ENCODE measurements at regions not wholly inside any gene's neighbourhood (a gene's known extent, or its start where the extent isn't known, plus 50 kb on each side); places are given as distances from the start of the nearest gene placed in this dataset.
"Not testable (repeated sequence)": the region's sequence is repeated elsewhere in the genome, so short reads cannot be mapped to it uniquely, and the experiment has no call there.

DNA sequence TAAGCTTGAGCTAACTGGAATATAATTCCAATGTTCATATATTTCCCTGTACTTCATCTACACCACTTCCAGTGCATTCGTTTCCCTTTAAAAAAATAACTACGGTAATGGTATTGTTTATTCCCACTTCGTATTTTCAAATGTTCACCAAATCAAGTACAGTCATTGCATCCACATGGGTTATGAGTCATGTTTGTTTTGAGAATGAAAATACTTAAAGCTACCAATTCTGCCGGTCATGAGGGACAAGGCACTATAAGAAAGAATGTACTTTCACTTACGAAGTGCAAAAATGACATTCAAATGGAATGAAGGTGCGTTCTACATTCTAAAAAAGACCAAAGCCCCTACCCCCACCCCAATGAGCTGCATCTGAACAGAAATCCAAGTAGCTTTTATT is 174.4 kb upstream of the FGF13 start:
- Histone ChIP-seq H3K27ac (ENCODE audit: low read depth) (no peak overlapping the region), H3K79me2 (replicated peaks; ENCODE audit: insufficient read depth) (no peaks in the 10 kb centered on the region), H3K4me3 (no peak overlapping the region), H3K27me3 (ENCODE audit: insufficient read depth) (no peaks in the 10 kb centered on the region), H2AFZ (no peak overlapping the region), H3F3A (replicated peaks; ENCODE audit: low read depth) (no peaks in the 10 kb centered on the region), H3K36me3 (ENCODE audit: insufficient read depth) (no peaks in the 10 kb centered on the region), H3K9me2 (ENCODE audit: insufficient read depth) (no peaks in the 10 kb centered on the region), H4K20me1 (replicated peaks; ENCODE audit: insufficient read depth) (no peaks in the 10 kb centered on the region), H3K4me1 (ENCODE audit: insufficient read depth) (no peaks in the 10 kb centered on the region), H3K4me2 (no peak overlapping the region)
- H3K27me3 Mint-ChIP-seq (ENCODE audit: insufficient read depth, low read depth, poor library complexity): no peaks in the 10 kb centered on the region
- H3K9me3 Mint-ChIP-seq: no peaks in the 10 kb centered on the region; the same call in 2 of the 3 replicates
- no peak overlapping the region for H3K27ac Mint-ChIP-seq
- TF ChIP-seq, protein P1, sequence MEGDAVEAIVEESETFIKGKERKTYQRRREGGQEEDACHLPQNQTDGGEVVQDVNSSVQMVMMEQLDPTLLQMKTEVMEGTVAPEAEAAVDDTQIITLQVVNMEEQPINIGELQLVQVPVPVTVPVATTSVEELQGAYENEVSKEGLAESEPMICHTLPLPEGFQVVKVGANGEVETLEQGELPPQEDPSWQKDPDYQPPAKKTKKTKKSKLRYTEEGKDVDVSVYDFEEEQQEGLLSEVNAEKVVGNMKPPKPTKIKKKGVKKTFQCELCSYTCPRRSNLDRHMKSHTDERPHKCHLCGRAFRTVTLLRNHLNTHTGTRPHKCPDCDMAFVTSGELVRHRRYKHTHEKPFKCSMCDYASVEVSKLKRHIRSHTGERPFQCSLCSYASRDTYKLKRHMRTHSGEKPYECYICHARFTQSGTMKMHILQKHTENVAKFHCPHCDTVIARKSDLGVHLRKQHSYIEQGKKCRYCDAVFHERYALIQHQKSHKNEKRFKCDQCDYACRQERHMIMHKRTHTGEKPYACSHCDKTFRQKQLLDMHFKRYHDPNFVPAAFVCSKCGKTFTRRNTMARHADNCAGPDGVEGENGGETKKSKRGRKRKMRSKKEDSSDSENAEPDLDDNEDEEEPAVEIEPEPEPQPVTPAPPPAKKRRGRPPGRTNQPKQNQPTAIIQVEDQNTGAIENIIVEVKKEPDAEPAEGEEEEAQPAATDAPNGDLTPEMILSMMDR (conservative IDR thresholded peaks at IDR 0.05; ENCODE audit: low read depth in 2 of 2): no peak
- TF ChIP-seq POLR2AphosphoS5 (IDR thresholded peaks at IDR 0.05; ENCODE audit: low read depth): no peak
- no peak for TF ChIP-seq CREB1 (CRISPR knock-in tag; IDR thresholded peaks at IDR 0.05; ENCODE audit: low read depth)
- no peaks in the 10 kb centered on the region for H3K4me1 Mint-ChIP-seq
- DNase-seq (ENCODE audit: low spot score) (no peak), ATAC-seq (no peak)
- no peak overlapping the region for H3K4me3 Mint-ChIP-seq
- no peaks in the 10 kb centered on the region for H3K36me3 Mint-ChIP-seq (ENCODE audit: low read depth)

DNA sequence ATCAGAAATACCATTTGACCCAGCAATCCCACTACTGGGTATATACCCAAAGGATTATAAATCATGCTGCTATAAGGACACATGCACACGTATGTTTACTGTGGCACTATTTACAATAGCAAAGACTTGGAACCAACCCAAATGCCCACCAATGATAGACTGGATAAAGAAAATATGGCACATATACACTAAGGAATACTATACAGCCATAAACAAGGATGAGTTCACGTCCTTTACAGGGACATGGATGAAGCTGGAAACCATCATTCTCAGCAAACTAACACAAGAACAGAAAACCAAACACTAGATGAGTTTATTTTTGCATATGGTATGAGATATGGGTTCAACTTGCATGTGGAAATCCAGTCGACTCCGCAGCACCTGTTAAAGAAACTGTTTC is 168.8 kb upstream of the FGF13 start:
- H3K79me2 ChIP-seq (replicated peaks; ENCODE audit: insufficient read depth); H3K36me3 ChIP-seq (ENCODE audit: insufficient read depth); H3K9me2 ChIP-seq (ENCODE audit: insufficient read depth); H3K27ac ChIP-seq (ENCODE audit: low read depth); ATAC-seq; H3K4me3 ChIP-seq; H4K20me1 ChIP-seq (replicated peaks; ENCODE audit: insufficient read depth); H3K4me2 ChIP-seq; H2AFZ ChIP-seq; H3K4me3 Mint-ChIP-seq; H3K4me1 Mint-ChIP-seq; H3F3A ChIP-seq (replicated peaks; ENCODE audit: low read depth); H3K36me3 Mint-ChIP-seq (ENCODE audit: low read depth); DNase-seq (ENCODE audit: low spot score); H3K27me3 Mint-ChIP-seq (ENCODE audit: insufficient read depth, low read depth, poor library complexity); H3K27ac Mint-ChIP-seq; H3K27me3 ChIP-seq (ENCODE audit: insufficient read depth); H3K4me1 ChIP-seq (ENCODE audit: insufficient read depth): not testable (repeated sequence)
- peaks cover 10% of the 10 kb centered on the region; the same call in 2 of the 3 replicates for H3K9me3 Mint-ChIP-seq

DNA sequence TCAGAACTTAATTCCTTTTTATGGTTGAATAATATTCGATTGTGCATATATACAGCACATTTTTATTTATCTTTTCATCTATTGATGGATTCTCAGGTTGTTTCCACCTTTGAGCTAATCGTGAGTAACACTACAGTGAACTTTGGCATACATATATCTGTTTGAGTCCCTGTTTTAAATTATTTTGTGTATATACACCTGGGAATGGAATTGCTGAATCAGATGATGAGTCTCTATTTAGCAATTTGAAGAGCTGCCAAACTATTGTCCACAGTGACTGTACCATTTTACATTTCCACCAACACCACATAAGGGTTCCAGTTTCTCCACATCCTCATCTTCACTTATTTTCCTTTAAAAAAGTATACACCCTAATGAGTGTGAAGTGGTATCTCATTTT is 166.2 kb upstream of the FGF13 start:
- peaks cover 3% of the 10 kb centered on the region for H3K4me1 Mint-ChIP-seq
- no peaks in the 10 kb centered on the region for H3K9me2 ChIP-seq (ENCODE audit: insufficient read depth)
- no peaks in the 10 kb centered on the region for H3K4me1 ChIP-seq (ENCODE audit: insufficient read depth)
- no peak overlapping the region for H3K4me3 Mint-ChIP-seq
- H3K27ac Mint-ChIP-seq: no peak overlapping the region
- no peak overlapping the region for H2AFZ ChIP-seq
- ATAC-seq: no peak
- no peaks in the 10 kb centered on the region for H3K27me3 Mint-ChIP-seq (ENCODE audit: insufficient read depth, low read depth, poor library complexity)
- no peak overlapping the region for H3K4me2 ChIP-seq
- DNase-seq (ENCODE audit: low spot score): no peak
- H3F3A ChIP-seq (replicated peaks; ENCODE audit: low read depth): no peaks in the 10 kb centered on the region
- no peaks in the 10 kb centered on the region for H4K20me1 ChIP-seq (replicated peaks; ENCODE audit: insufficient read depth)
- H3K36me3 ChIP-seq (ENCODE audit: insufficient read depth): no peaks in the 10 kb centered on the region
- peaks cover 10% of the 10 kb centered on the region; the same call in 2 of the 3 replicates for H3K9me3 Mint-ChIP-seq
- no peaks in the 10 kb centered on the region for H3K79me2 ChIP-seq (replicated peaks; ENCODE audit: insufficient read depth)
- no peaks in the 10 kb centered on the region for H3K27me3 ChIP-seq (ENCODE audit: insufficient read depth)
- no peak overlapping the region for H3K4me3 ChIP-seq
- H3K36me3 Mint-ChIP-seq (ENCODE audit: low read depth): no peaks in the 10 kb centered on the region
- no peak overlapping the region for H3K27ac ChIP-seq (ENCODE audit: low read depth)
- TF ChIP-seq EZH2 (IDR thresholded peaks at IDR 0.05; ENCODE audit: low read depth, unreplicated experiment) (no peak), POLR2AphosphoS5 (IDR thresholded peaks at IDR 0.05; ENCODE audit: low read depth) (no peak), NANOG (IDR thresholded peaks at IDR 0.05; ENCODE audit: borderline replicate concordance) (no peak), STAT1 (IDR thresholded peaks at IDR 0.05; ENCODE audit: unreplicated experiment) (no peak)
- TF ChIP-seq, protein P2, sequence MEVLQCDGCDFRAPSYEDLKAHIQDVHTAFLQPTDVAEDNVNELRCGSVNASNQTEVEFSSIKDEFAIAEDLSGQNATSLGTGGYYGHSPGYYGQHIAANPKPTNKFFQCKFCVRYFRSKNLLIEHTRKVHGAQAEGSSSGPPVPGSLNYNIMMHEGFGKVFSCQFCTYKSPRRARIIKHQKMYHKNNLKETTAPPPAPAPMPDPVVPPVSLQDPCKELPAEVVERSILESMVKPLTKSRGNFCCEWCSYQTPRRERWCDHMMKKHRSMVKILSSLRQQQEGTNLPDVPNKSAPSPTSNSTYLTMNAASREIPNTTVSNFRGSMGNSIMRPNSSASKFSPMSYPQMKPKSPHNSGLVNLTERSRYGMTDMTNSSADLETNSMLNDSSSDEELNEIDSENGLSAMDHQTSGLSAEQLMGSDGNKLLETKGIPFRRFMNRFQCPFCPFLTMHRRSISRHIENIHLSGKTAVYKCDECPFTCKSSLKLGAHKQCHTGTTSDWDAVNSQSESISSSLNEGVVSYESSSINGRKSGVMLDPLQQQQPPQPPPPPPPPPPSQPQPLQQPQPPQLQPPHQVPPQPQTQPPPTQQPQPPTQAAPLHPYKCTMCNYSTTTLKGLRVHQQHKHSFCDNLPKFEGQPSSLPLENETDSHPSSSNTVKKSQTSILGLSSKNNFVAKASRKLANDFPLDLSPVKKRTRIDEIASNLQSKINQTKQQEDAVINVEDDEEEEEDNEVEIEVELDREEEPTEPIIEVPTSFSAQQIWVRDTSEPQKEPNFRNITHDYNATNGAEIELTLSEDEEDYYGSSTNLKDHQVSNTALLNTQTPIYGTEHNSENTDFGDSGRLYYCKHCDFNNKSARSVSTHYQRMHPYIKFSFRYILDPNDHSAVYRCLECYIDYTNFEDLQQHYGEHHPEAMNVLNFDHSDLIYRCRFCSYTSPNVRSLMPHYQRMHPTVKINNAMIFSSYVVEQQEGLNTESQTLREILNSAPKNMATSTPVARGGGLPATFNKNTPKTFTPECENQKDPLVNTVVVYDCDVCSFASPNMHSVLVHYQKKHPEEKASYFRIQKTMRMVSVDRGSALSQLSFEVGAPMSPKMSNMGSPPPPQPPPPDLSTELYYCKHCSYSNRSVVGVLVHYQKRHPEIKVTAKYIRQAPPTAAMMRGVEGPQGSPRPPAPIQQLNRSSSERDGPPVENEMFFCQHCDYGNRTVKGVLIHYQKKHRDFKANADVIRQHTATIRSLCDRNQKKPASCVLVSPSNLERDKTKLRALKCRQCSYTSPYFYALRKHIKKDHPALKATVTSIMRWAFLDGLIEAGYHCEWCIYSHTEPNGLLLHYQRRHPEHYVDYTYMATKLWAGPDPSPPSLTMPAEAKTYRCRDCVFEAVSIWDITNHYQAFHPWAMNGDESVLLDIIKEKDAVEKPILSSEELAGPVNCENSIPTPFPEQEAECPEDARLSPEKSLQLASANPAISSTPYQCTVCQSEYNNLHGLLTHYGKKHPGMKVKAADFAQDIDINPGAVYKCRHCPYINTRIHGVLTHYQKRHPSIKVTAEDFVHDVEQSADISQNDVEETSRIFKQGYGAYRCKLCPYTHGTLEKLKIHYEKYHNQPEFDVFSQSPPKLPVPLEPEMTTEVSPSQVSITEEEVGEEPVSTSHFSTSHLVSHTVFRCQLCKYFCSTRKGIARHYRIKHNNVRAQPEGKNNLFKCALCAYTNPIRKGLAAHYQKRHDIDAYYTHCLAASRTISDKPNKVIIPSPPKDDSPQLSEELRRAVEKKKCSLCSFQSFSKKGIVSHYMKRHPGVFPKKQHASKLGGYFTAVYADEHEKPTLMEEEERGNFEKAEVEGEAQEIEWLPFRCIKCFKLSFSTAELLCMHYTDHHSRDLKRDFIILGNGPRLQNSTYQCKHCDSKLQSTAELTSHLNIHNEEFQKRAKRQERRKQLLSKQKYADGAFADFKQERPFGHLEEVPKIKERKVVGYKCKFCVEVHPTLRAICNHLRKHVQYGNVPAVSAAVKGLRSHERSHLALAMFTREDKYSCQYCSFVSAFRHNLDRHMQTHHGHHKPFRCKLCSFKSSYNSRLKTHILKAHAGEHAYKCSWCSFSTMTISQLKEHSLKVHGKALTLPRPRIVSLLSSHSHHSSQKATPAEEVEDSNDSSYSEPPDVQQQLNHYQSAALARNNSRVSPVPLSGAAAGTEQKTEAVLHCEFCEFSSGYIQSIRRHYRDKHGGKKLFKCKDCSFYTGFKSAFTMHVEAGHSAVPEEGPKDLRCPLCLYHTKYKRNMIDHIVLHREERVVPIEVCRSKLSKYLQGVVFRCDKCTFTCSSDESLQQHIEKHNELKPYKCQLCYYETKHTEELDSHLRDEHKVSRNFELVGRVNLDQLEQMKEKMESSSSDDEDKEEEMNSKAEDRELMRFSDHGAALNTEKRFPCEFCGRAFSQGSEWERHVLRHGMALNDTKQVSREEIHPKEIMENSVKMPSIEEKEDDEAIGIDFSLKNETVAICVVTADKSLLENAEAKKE (CRISPR knock-in tag; IDR thresholded peaks at IDR 0.05): no peak
